Body of pancreas (tissue), 4 donors: ENCODE measurements at regions not wholly inside any gene's neighbourhood (a gene's known extent, or its start where the extent isn't known, plus 50 kb on each side); places are given as distances from the start of the nearest gene placed in this dataset.

Experiments used
- ATAC-seq: fragments of 150-250 bp; one replicate; pipeline ENCODE4 v1.9.1; 2016
- DNase-seq, 4 donors: peaks; one replicate each; pipeline ENCODE4 v3.0.0-alpha.2; 2019
- H3K27ac ChIP-seq, 4 donors: fragments of 200-600 bp; sonication (generic); 1 replicate in 3 of 4; 2 replicates in 1 of 4; pipeline versions ENCODE4 v1.5.1 to v1.6.1; 2016 to 2019; ENCODE audit warnings: mild to moderate bottlenecking in 1 of 4, mixed read lengths in 1 of 4, moderate library complexity in 1 of 4
- H3K27me3 ChIP-seq, 2 donors: fragments of 200-600 bp; sonication (generic); one replicate each; pipeline ENCODE4 v1.6.0; 2016; ENCODE audit warnings: mild to moderate bottlenecking in 1 of 2
- H3K36me3 ChIP-seq, 2 donors: fragments of 200-600 bp; sonication (generic); replicated peaks in 1 of 2; 2 replicates each; pipeline ENCODE4 v1.5.1; 2016; ENCODE audit warnings: low read depth in 2 of 2; ENCODE audit not compliant: insufficient read depth in 1 of 2
- H3K4me1 ChIP-seq: fragments of 200-600 bp; sonication (generic); one replicate; pipeline ENCODE4 v1.6.0; 2016
- H3K4me3 ChIP-seq, 2 donors: fragments of 200-600 bp; sonication (generic); 1 replicate in 1 of 2; 2 replicates in 1 of 2; pipeline ENCODE4 v1.5.1; 2016 to 2019
- H3K9me3 ChIP-seq, 3 donors: fragments of 200-600 bp; sonication (generic); 1 replicate in 2 of 3; 2 replicates in 1 of 3; pipeline ENCODE4 v1.5.1; 2016
- CTCF ChIP-seq, 7 experiments: fragments of 450-650 bp in 4 of 7; fragments of 200-600 bp in 3 of 7; sonication (generic) in 3 of 7; IDR thresholded peaks; one replicate each; pipeline ENCODE4 v1.5.1; 2016 to 2019; ENCODE audit warnings: antibody characterized with exemption in 7 of 7
- POLR2A ChIP-seq, 3 donors: fragments of 450-650 bp; IDR thresholded peaks; one replicate each; pipeline ENCODE4 v1.6.1; 2016; ENCODE audit warnings: antibody characterized with exemption in 3 of 3, mild to moderate bottlenecking in 2 of 3
- WGBS, 2 donors: methylation state at CpG; one replicate each; pipeline ENCODE4 v1.1.5; 2017; 5-methylcytosine and 5-hydroxymethylcytosine counted together
- intact Hi-C: fragments of 100-400 bp; cut with DNase I; formaldehyde crosslinking; loops from one replicate; pipeline ENCODE4 v1.15.1; 2023

DNA sequence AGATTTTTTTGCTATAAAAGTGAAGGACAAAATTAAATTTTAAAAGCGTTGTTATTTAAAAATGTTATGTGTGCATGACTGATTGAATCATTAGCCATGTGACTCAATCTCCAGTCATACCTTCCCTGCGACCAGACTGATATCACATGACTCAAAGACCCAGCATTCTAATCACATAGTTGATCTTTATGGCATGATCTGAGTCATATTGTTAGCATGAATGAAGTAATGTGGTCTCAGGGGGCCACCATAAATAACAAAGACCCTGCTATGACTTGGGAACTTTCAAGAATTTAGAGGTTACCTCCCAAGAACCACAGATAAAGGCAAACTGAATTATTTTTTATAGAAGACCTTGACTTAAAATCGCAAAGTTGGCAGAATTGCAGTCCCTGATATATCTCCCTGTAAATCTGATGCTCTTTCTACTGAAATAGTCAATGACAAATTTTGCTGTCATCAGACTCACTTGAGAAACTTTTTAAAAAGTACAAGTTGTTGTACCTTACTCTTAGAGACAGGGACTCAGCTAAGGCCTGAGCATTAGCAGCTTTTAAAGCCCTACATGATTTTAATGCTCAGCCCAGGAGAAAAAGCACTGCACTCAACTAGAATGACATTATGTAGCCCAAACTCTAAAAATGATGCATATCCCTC lies 717.3 kb downstream of the XPNPEP1 start:
- no peaks in the 10 kb centered on the region for H3K9me3 ChIP-seq
- DNase-seq, result no peak
- 75 to 78% methylated on average over 3 of the region's 3 CpGs for WGBS, 2 donors
- no peak for ATAC-seq
- H3K36me3 ChIP-seq, result no peaks in the 10 kb centered on the region
- no peaks in the 10 kb centered on the region for H3K27me3 ChIP-seq
- H3K4me1 ChIP-seq, result no peaks in the 10 kb centered on the region
- no peak overlapping the region for H3K27ac ChIP-seq
- TF ChIP-seq CTCF (IDR thresholded peaks at IDR 0.05) (no peak), POLR2A (IDR thresholded peaks at IDR 0.05) (no peak)
- H3K4me3 ChIP-seq, result no peak overlapping the region
- intact Hi-C loops, result no loop called here

- intact Hi-C loops, result no loop called here
- WGBS, 2 donors, result 83 to 89% methylated on average over 3 of the region's 3 CpGs
These were observed 719.5 kb downstream of the XPNPEP1 start for GRCh38 chr10:109203646-109204353.

DNA sequence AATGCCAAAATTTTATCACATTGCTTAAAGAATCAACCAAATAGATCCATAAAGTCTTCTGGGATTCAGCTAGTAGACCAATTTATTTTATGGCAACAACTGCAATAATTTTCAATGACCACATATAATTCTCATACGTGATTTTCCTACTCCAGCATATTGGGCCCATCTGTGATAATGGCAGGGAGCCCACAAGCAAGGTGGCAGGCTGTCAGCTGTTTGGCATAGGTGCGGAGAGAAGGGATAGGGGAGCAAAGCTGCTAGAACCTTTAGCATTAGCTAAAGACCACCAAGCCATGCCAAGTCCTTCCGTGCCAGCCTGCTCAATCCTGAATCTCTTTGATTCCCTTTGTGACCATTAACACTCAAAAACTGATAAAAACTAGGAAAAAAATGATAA lies 721.2 kb downstream of the XPNPEP1 start:
- no peaks in the 10 kb centered on the region for H3K36me3 ChIP-seq
- no peak for TF ChIP-seq CTCF (IDR thresholded peaks at IDR 0.05)
- no peak for TF ChIP-seq POLR2A (IDR thresholded peaks at IDR 0.05)
- no peaks in the 10 kb centered on the region for H3K9me3 ChIP-seq
- ATAC-seq (no peak), DNase-seq (peak in 2 of 4 donors; percentile 14 to 49)
- H3K27me3 ChIP-seq, result no peaks in the 10 kb centered on the region
- no peak overlapping the region for H3K27ac ChIP-seq
- 38 to 43% methylated on average over 3 of the region's 3 CpGs for WGBS, 2 donors
- no peaks in the 10 kb centered on the region for H3K4me1 ChIP-seq
- intact Hi-C loops, result no loop called here
- H3K4me3 ChIP-seq, result no peak overlapping the region

More at GRCh38 chr10:109203646-109204353, 719.5 kb downstream of the XPNPEP1 start:
- DNase-seq (no peak), ATAC-seq (no peak)
- H3K36me3 ChIP-seq, result no peaks in the 10 kb centered on the region
- H3K4me3 ChIP-seq, result no peak overlapping the region
- H3K4me1 ChIP-seq, result no peaks in the 10 kb centered on the region
- no peaks in the 10 kb centered on the region for H3K9me3 ChIP-seq
- no peak for TF ChIP-seq CTCF (IDR thresholded peaks at IDR 0.05)
- TF ChIP-seq POLR2A (IDR thresholded peaks at IDR 0.05), result no peak
- no peak overlapping the region for H3K27ac ChIP-seq
- no peaks in the 10 kb centered on the region for H3K27me3 ChIP-seq

DNA sequence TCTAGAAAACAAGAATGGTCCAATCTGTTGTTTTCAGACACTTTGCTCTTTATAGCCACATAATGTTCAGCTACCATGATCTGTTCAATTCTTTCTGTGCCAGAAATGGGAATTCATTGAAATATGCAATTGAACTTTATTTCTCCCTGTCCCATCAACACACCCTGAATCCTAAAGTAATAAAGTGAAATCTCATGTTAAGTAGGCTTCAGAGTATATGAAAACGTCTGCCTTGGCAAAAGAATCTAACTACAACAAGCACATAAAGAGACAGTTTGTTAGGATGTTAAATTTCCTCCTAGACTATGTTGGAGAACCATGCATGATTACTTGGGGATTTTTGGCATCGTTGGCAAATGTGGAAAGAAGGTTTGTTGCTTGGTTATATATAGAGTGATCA lies 722.7 kb downstream of the XPNPEP1 start:
- intact Hi-C loops, result no loop called here
- 72 to 75% methylated on average over 2 of the region's 2 CpGs for WGBS, 2 donors
- no peak overlapping the region for H3K27ac ChIP-seq
- ATAC-seq (no peak), DNase-seq (no peak)
- H3K9me3 ChIP-seq, result no peaks in the 10 kb centered on the region
- H3K4me3 ChIP-seq, result no peak overlapping the region
- no peak for TF ChIP-seq CTCF (IDR thresholded peaks at IDR 0.05)
- TF ChIP-seq POLR2A (IDR thresholded peaks at IDR 0.05), result no peak
- H3K36me3 ChIP-seq, result no peaks in the 10 kb centered on the region
- H3K4me1 ChIP-seq, result no peaks in the 10 kb centered on the region
- H3K27me3 ChIP-seq, result no peaks in the 10 kb centered on the region
